GM21619 (cell line): ENCODE measurements at regions not wholly inside any gene's neighbourhood (a gene's known extent, or its start where the extent isn't known, plus 50 kb on each side); places are given as distances from the start of the nearest gene placed in this dataset.

Experiments used
- ATAC-seq: cut with Tn5 transposase; IDR thresholded peaks from one replicate; pipeline ENCODE4 v1.9.1; 2021; ENCODE audit not compliant: unreplicated experiment

- no peak for ATAC-seq
These were observed 367.4 kb downstream of the GXYLT1 start for GRCh38 chr12:41777064-41777790.

GRCh38 chr12:41772478-41772877 is 372.2 kb downstream of the GXYLT1 start:
- no peak for ATAC-seq

- peak; percentile 76 for ATAC-seq
These were observed 374.9 kb downstream of the GXYLT1 start for GRCh38 chr12:41769810-41770209.

- ATAC-seq = no peak
These were observed 376.2 kb downstream of the GXYLT1 start for GRCh38 chr12:41768456-41768855.

GRCh38 chr12:41762691-41763090 is 382.0 kb downstream of the GXYLT1 start:
- no peak for ATAC-seq

- no peak for ATAC-seq
These were observed 399.1 kb downstream of the GXYLT1 start for GRCh38 chr12:41745593-41745992.

- ATAC-seq = no peak
These were observed 400.8 kb downstream of the GXYLT1 start for GRCh38 chr12:41743835-41744234.

- ATAC-seq = no peak
These were observed 405.6 kb downstream of the GXYLT1 start for GRCh38 chr12:41739066-41739465.

- ATAC-seq = no peak
These were observed 407.3 kb downstream of the GXYLT1 start for GRCh38 chr12:41737423-41737822.

- no peak for ATAC-seq
These were observed 408.2 kb downstream of the GXYLT1 start for GRCh38 chr12:41736436-41736835.

- ATAC-seq = no peak
These were observed 413.0 kb downstream of the GXYLT1 start for GRCh38 chr12:41731691-41732090.

- no peak for ATAC-seq
These were observed 413.6 kb downstream of the GXYLT1 start for GRCh38 chr12:41731061-41731460.

GRCh38 chr12:41724216-41724615 is 420.5 kb downstream of the GXYLT1 start:
- no peak for ATAC-seq

- no peak for ATAC-seq
These were observed 425.5 kb downstream of the GXYLT1 start for GRCh38 chr12:41719214-41719613.

- no peak for ATAC-seq
These were observed 429.4 kb downstream of the GXYLT1 start for GRCh38 chr12:41715256-41715655.

GRCh38 chr12:41709463-41710285 is 435.0 kb downstream of the GXYLT1 start:
- no peak for ATAC-seq

GRCh38 chr12:41709012-41709411 is 435.7 kb downstream of the GXYLT1 start:
- no peak for ATAC-seq

- ATAC-seq = no peak
These were observed 438.3 kb downstream of the GXYLT1 start for GRCh38 chr12:41706376-41706775.

- ATAC-seq = no peak
These were observed 442.6 kb downstream of the GXYLT1 start for GRCh38 chr12:41701943-41702601.

GRCh38 chr12:41700940-41701339 is 443.7 kb downstream of the GXYLT1 start:
- no peak for ATAC-seq

GRCh38 chr12:41699658-41700057 is 445.0 kb downstream of the GXYLT1 start:
- no peak for ATAC-seq

- no peak for ATAC-seq
These were observed 447.5 kb downstream of the GXYLT1 start for GRCh38 chr12:41697161-41697560.
